T47D (cell line): ENCODE measurements at regions not wholly inside any gene's neighbourhood (a gene's known extent, or its start where the extent isn't known, plus 50 kb on each side); places are given as distances from the start of the nearest gene placed in this dataset.

Source experiments
- DNase-seq, 2 experiments: peaks; one replicate each; pipeline versions ENCODE4 v3.0.0 to v3.0.0-alpha.2; 2011 to 2012; ENCODE audit warnings: low read depth in 1 of 2, low spot score in 1 of 2
- JUND ChIP-seq: IDR thresholded peaks from 2 replicates; pipeline ENCODE4 v1.6.1; 2012; ENCODE audit warnings: low read depth
- in situ Hi-C: cut with HindIII; loops from 2 replicates; pipeline ENCODE4 v1.10.0; 2016; ENCODE audit warnings: low sequenced_read_pairs, low pct_unique_long_range_greater_than_20kb

GRCh38 chr1:4022715-4023114 is 122.6 kb upstream of the C1orf174 start:
- in situ Hi-C loops, result no loop called here
- no peak for DNase-seq
- TF ChIP-seq JUND, result no peak

- DNase-seq, result no peak
- no peak for TF ChIP-seq JUND
- in situ Hi-C loops, result no loop called here
Measured at GRCh38 chr1:4023678-4024077, 123.6 kb upstream of the C1orf174 start.

GRCh38 chr1:4024811-4025210 is 124.7 kb upstream of the C1orf174 start:
- no peak for TF ChIP-seq JUND
- in situ Hi-C loops, result no loop called here
- DNase-seq, result no peak

GRCh38 chr1:4025752-4026151 is 125.7 kb upstream of the C1orf174 start:
- in situ Hi-C loops, result no loop called here
- no peak for DNase-seq
- no peak for TF ChIP-seq JUND

- in situ Hi-C loops, result no loop called here
- TF ChIP-seq JUND, result no peak
- DNase-seq, result no peak
Measured at GRCh38 chr1:4027008-4027407, 126.9 kb upstream of the C1orf174 start.

- no peak for TF ChIP-seq JUND
- DNase-seq, result no peak
- in situ Hi-C loops, result no loop called here
Measured at GRCh38 chr1:4027492-4028138, 127.5 kb upstream of the C1orf174 start.

GRCh38 chr1:4028139-4028501 is 128.0 kb upstream of the C1orf174 start:
- in situ Hi-C loops, result no loop called here

GRCh38 chr1:4029376-4029775 is 129.3 kb upstream of the C1orf174 start:
- no peak for TF ChIP-seq JUND
- in situ Hi-C loops, result no loop called here
- DNase-seq, result no peak

More at GRCh38 chr1:4028139-4028501, 128.0 kb upstream of the C1orf174 start:
- TF ChIP-seq JUND, result no peak
- DNase-seq, result no peak

GRCh38 chr1:4032571-4032970 is 132.5 kb upstream of the C1orf174 start:
- in situ Hi-C loops, result no loop called here
- no peak for DNase-seq
- no peak for TF ChIP-seq JUND

GRCh38 chr1:4033129-4033676 is 133.1 kb upstream of the C1orf174 start:
- no peak for DNase-seq
- no peak for TF ChIP-seq JUND
- in situ Hi-C loops, result no loop called here

GRCh38 chr1:4033713-4034112 is 133.6 kb upstream of the C1orf174 start:
- no peak for TF ChIP-seq JUND
- in situ Hi-C loops, result no loop called here
- no peak for DNase-seq

- DNase-seq, result no peak
- in situ Hi-C loops, result no loop called here
- TF ChIP-seq JUND, result no peak
Measured at GRCh38 chr1:4034318-4034887, 134.3 kb upstream of the C1orf174 start.

- no peak for DNase-seq
- TF ChIP-seq JUND, result no peak
- in situ Hi-C loops, result no loop called here
Measured at GRCh38 chr1:4044967-4045366, 144.9 kb upstream of the C1orf174 start.
